Activated naive CD4-positive, alpha-beta T cell treated with anti-CD3 and anti-CD28 coated beads for 36 hours (primary cell): ENCODE measurements at regions not wholly inside any gene's neighbourhood (a gene's known extent, or its start where the extent isn't known, plus 50 kb on each side); places are given as distances from the start of the nearest gene placed in this dataset.
"Not testable (repeated sequence)": the region's sequence is repeated elsewhere in the genome, so short reads cannot be mapped to it uniquely, and the experiment has no call there.

Source experiments
- CTCF ChIA-PET: fragments of 350-600 bp; sonication (Branson Sonifier 250); formaldehyde crosslinking; loops from one replicate; lab custom pipeline; 2021; ENCODE audit warnings: antibody characterized with exemption; lab: Charles Lee
- DNase-seq: peaks from one replicate; pipeline ENCODE4 v3.0.0-alpha.2; 2020
- H3K27ac Mint-ChIP-seq: one replicate; pipeline ENCODE4 v1.8.0; 2021; ENCODE audit warnings: mild to moderate bottlenecking, mixed read lengths
- H3K27me3 Mint-ChIP-seq: one replicate; pipeline ENCODE4 v1.8.0; 2021; ENCODE audit warnings: low read depth, mixed read lengths
- H3K36me3 Mint-ChIP-seq: one replicate; pipeline ENCODE4 v1.8.0; 2021; ENCODE audit warnings: low read depth, mixed read lengths
- H3K4me1 Mint-ChIP-seq: one replicate; pipeline ENCODE4 v1.8.0; 2021; ENCODE audit warnings: low read depth, mixed read lengths
- H3K4me3 Mint-ChIP-seq: one replicate; pipeline ENCODE4 v1.8.0; 2021; ENCODE audit warnings: mild to moderate bottlenecking, moderate library complexity, mixed read lengths
- H3K9me3 Mint-ChIP-seq: one replicate; pipeline ENCODE4 v1.8.0; 2021; ENCODE audit warnings: mixed read lengths
- intact Hi-C: fragments of 100-400 bp; cut with micrococcal nuclease; formaldehyde crosslinking; loops from one replicate; pipeline ENCODE4 v1.15.1; 2023

DNA sequence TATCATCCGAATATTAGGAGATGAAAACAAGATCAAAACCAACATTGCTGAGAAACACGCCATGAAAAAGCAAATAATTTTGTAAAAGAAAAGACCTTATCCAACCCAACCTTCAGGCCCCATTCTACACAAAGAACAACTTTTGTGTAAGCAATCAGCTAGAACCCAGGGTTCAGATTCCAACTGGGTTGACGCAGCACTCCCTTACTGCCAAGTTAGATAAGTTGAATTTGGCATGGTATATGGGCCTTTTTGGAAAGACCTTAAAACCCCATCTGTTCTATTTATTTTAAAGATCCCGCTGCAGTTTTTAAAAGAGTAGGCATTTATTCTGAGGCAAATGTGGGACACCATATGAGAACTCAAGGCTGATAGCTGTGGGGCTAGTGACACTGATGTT lies 2033.8 kb upstream of the WWC1 start:
- intact Hi-C loops: no loop called here
- peaks cover 19% of the 10 kb centered on the region for H3K9me3 Mint-ChIP-seq

DNA sequence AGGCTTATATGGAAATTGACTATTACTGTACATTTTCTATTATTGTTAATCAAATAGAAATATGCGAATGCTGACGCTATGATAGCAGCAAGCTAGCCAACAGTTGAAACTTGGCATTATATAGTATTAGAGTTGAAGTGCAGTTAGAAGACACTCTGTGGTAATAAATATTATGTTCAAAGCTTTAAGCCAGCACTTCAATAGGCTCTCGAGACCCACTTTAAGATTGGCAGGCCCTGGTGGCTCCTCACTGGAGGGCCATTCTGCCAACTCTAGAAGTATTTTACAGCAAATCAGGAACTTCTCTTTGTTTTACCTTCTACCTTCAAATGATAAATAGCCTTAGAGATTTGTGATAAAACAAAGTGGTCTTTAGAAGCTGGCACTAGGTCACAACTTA lies 2029.0 kb upstream of the WWC1 start:
- Mint-ChIP-seq H3K36me3 (no peaks in the 10 kb centered on the region), H3K9me3 (peaks cover 10% of the 10 kb centered on the region), H3K27ac (no peak overlapping the region), H3K4me1 (no peaks in the 10 kb centered on the region), H3K27me3 (no peaks in the 10 kb centered on the region), H3K4me3 (no peak overlapping the region)
- DNase-seq: no peak
- intact Hi-C loops: no loop called here
- CTCF ChIA-PET: no interaction called here

More for the DNA sequence above, 2033.8 kb upstream of the WWC1 start:
- Mint-ChIP-seq H3K4me3 (no peak overlapping the region), H3K36me3 (no peaks in the 10 kb centered on the region), H3K27ac (no peak overlapping the region), H3K4me1 (no peaks in the 10 kb centered on the region), H3K27me3 (no peaks in the 10 kb centered on the region)
- DNase-seq: no peak
- CTCF ChIA-PET: no interaction called here

DNA sequence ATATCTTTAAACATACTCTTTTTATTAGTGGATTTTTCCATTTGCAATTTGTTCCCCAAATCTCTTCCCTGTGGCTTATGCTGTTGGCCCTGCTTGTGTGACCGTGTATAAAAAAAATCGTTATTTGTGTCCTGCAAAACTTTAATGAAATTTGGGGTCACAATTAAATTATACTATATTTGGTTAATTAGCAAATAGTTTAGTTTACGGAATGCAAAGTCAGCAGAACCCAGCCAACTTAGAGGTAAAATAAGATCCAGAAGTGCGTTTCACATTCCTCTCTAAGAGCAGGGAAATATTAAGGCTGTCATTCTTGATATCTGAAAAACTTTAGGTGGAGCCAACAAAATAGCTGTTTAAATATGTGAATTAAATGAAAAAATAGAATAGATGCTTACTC lies 2023.5 kb upstream of the WWC1 start:
- Mint-ChIP-seq H3K9me3 (peaks cover 4% of the 10 kb centered on the region), H3K36me3 (no peaks in the 10 kb centered on the region), H3K27ac (no peak overlapping the region), H3K27me3 (no peaks in the 10 kb centered on the region), H3K4me3 (no peak overlapping the region), H3K4me1 (no peaks in the 10 kb centered on the region)
- CTCF ChIA-PET: interaction anchor here (0.6 kb wide), 1 partner anchor 192 kb away, joined by 4 read pairs; no protein-coding TSS in a partner anchor
- intact Hi-C loops: no loop called here
- no peak for DNase-seq

DNA sequence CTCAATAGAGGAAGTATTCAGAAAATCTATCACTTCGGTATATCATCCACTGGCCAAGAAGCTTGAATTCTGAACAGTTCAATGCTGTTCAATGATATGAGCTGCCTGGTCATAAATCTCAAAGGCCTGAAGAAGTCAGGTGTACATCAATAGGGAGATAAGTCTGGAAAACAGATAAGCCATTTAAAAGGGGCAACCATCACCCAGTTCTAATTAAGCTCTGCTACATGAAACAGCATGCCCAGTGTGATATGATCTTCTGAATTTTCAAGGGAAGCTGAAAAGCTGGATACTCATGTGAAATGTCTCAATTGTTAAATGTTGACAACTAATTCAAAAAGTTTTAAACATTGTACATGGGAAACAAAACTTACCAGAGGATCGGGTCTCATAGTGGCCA lies 2020.7 kb upstream of the WWC1 start:
- Mint-ChIP-seq H3K9me3 (peaks cover 5% of the 10 kb centered on the region), H3K27ac (no peak overlapping the region), H3K36me3 (no peaks in the 10 kb centered on the region), H3K4me1 (no peaks in the 10 kb centered on the region), H3K27me3 (no peaks in the 10 kb centered on the region), H3K4me3 (no peak overlapping the region)
- no peak for DNase-seq
- CTCF ChIA-PET: no interaction called here
- intact Hi-C loops: no loop called here

DNA sequence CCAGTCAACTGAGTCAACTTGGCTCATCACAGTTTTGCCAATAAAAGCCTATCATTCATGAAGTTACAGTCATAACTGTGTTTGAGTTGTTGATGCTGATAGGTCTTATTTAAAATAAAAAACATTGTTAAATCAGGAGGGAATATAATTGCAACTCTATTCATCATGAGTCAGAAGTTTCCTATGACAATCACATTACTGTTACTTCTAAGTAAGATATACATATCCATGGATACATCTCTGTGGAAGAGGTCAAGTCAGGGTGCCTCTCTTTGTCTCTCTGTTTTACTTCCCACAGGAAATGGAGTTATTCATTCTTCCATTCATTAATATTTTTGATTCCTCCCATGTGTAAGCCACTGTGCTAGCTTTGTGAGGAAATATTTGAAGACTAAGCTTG lies 2015.4 kb upstream of the WWC1 start:
- Mint-ChIP-seq H3K27me3 (no peaks in the 10 kb centered on the region), H3K4me3 (no peak overlapping the region), H3K9me3 (peaks cover 6% of the 10 kb centered on the region), H3K27ac (no peak overlapping the region), H3K36me3 (no peaks in the 10 kb centered on the region), H3K4me1 (no peaks in the 10 kb centered on the region)
- CTCF ChIA-PET: no interaction called here
- DNase-seq: no peak
- intact Hi-C loops: no loop called here

DNA sequence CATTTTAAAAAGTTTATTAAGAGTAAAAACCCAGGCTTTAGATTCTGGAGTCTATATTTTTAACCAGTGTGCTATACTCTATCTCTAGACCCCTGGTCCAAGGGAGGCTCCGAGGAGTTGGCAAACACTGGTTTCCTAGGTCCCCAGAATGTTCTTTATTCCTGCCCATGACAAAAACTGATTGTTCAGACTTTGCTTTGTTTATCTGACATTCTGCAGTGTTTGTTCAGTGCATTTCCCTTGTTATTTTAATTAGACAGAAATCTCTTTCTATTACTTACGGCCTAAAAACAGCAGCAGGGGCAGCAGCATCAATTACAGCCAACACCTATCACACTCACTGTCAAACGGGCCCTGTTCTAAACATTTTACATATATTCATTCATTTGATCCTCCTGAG lies 2011.6 kb upstream of the WWC1 start:
- intact Hi-C loops: no loop called here
- no peak for DNase-seq
- peaks cover 7% of the 10 kb centered on the region for H3K9me3 Mint-ChIP-seq
- H3K4me1 Mint-ChIP-seq: no peaks in the 10 kb centered on the region
- H3K4me3 Mint-ChIP-seq: no peak overlapping the region
- CTCF ChIA-PET: no interaction called here
- H3K27ac Mint-ChIP-seq: no peak overlapping the region
- no peaks in the 10 kb centered on the region for H3K27me3 Mint-ChIP-seq
- no peaks in the 10 kb centered on the region for H3K36me3 Mint-ChIP-seq

DNA sequence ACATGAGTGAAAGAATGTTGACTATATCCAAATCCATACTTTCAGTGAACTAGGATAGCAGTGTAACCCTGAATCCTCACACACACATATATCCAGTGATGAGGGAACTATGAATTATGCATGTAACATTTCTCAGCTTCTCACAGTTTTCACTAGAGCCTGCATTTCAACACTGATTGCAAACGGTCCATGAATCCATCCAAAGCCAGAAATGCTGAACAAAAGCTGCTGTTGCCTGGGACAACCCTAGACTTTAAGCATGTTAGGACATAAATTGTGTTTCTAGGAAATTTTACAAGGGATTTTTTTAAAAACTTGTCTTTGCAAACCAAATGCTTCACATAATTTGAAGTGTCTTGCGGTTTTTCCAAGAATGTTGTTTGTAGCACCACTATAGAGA lies 2010.0 kb upstream of the WWC1 start:
- H3K27me3 Mint-ChIP-seq: no peaks in the 10 kb centered on the region
- CTCF ChIA-PET: no interaction called here
- no peak for DNase-seq
- peaks cover 7% of the 10 kb centered on the region for H3K9me3 Mint-ChIP-seq
- intact Hi-C loops: no loop called here
- H3K4me3 Mint-ChIP-seq: no peak overlapping the region
- H3K36me3 Mint-ChIP-seq: no peaks in the 10 kb centered on the region
- H3K4me1 Mint-ChIP-seq: no peaks in the 10 kb centered on the region
- H3K27ac Mint-ChIP-seq: no peak overlapping the region

DNA sequence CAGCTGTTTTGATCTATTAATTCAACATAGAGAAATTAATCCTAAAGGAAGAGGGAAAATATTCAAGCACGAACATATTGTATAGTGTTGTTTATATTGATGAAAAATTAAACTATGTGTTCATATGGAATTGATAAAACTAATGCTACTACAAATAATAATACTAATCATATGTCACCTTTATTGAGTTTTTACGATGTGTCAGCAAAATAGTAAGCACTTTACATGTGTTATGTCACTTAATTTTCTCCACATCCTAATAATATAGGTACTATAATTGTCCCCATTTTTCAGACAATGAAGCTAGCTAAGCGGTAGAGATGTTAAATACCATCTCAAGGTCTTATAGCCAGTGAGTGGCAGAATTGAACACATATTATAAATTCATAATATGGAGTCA lies 2008.5 kb upstream of the WWC1 start:
- Mint-ChIP-seq H3K9me3 (peaks cover 7% of the 10 kb centered on the region), H3K27me3 (no peaks in the 10 kb centered on the region), H3K27ac (no peak overlapping the region), H3K4me1 (no peaks in the 10 kb centered on the region), H3K4me3 (no peak overlapping the region), H3K36me3 (no peaks in the 10 kb centered on the region)
- intact Hi-C loops: no loop called here
- no peak for DNase-seq
- CTCF ChIA-PET: no interaction called here

DNA sequence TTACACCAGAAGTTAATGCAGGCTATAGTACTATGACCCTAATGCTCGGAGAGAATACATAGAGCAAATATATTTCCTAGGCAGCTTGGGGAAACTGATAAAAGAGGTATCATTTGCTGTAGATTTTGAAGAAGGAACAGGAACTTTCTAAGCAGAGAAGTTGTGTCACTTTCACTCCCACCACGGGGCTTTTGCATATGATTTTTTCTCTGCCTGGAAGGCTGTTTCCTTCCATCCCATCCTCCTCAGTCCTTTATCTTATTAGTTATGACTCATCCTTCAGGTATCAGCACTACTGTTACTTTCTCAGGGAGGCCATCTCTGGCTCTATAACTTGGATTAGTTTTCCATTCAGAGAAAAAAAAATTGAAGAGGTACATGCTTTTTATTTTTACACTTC lies 2006.1 kb upstream of the WWC1 start:
- CTCF ChIA-PET: no interaction called here

DNA sequence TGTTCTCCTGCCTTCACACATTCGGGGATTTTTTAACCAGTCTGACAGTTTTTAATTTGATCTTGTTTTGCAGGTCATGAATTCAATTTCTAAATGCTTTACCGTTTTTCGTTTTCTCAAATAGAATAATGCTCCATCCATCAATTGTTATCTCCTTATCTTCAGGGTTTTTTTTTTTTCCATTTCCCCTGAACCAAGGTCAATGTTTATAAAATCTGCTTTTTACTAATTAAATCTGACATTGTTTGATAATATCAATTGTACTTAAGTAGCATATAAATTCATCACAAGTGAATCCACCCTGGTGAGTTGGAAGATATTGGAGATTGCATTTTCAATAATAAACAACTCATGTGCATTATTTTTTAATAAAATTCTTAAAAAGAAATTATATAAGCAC lies 2004.6 kb upstream of the WWC1 start:
- no peak overlapping the region for H3K4me3 Mint-ChIP-seq
- CTCF ChIA-PET: no interaction called here
- peaks cover 5% of the 10 kb centered on the region for H3K9me3 Mint-ChIP-seq
- no peak for DNase-seq
- no peak overlapping the region for H3K27ac Mint-ChIP-seq
- no peaks in the 10 kb centered on the region for H3K36me3 Mint-ChIP-seq
- no peaks in the 10 kb centered on the region for H3K27me3 Mint-ChIP-seq
- intact Hi-C loops: no loop called here
- no peaks in the 10 kb centered on the region for H3K4me1 Mint-ChIP-seq

More for the DNA sequence above, 2006.1 kb upstream of the WWC1 start:
- Mint-ChIP-seq H3K27ac (no peak overlapping the region), H3K9me3 (peaks cover 8% of the 10 kb centered on the region), H3K4me3 (no peak overlapping the region), H3K36me3 (no peaks in the 10 kb centered on the region), H3K27me3 (no peaks in the 10 kb centered on the region), H3K4me1 (no peaks in the 10 kb centered on the region)
- no peak for DNase-seq
- intact Hi-C loops: no loop called here

DNA sequence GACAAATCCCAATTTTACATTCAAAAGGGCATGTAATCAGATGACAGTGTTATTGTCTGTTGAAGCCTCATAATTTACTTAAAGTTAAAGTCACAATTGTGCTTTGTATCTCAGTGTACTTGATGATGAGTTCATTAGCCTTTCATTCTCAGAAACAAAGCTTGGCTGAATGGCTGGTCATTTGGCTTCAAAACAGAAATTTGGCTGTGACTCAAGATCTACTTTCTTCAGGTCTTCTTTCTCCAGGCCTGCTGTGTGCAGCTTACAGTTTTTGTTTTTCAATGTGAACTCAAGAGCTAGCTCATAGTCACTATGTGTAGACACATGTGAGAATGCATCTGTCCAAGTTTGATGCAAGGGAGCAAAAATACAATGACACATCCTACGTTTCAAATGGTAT lies 2003.6 kb upstream of the WWC1 start:
- Mint-ChIP-seq H3K27me3 (no peaks in the 10 kb centered on the region), H3K36me3 (no peaks in the 10 kb centered on the region), H3K4me1 (no peaks in the 10 kb centered on the region), H3K4me3 (no peak overlapping the region), H3K27ac (no peak overlapping the region), H3K9me3 (peaks cover 3% of the 10 kb centered on the region)
- CTCF ChIA-PET: no interaction called here
- intact Hi-C loops: no loop called here
- DNase-seq: no peak

DNA sequence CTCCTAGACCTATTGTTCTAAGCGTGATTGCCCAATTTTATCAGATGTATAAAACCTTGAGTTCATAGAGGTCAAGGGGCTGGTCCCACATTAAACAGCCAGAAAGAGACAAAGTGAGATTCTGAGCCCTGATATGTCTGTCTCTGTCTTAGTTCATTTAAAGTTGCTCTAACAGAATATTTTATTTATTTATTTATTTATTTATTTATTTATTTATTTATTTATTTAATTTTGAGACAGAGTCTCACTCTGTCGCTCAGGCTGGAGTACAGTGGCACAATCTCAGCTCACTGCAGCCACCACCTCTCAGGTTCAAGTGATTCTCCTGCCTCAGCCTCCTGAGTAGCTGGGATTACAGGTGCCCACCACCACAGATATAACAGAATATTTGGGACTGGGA lies 1999.6 kb upstream of the WWC1 start:
- H3K36me3 Mint-ChIP-seq, H3K9me3 Mint-ChIP-seq, DNase-seq, CTCF ChIA-PET, H3K4me1 Mint-ChIP-seq, H3K27ac Mint-ChIP-seq, intact Hi-C loops, H3K27me3 Mint-ChIP-seq, H3K4me3 Mint-ChIP-seq: not testable (repeated sequence)

DNA sequence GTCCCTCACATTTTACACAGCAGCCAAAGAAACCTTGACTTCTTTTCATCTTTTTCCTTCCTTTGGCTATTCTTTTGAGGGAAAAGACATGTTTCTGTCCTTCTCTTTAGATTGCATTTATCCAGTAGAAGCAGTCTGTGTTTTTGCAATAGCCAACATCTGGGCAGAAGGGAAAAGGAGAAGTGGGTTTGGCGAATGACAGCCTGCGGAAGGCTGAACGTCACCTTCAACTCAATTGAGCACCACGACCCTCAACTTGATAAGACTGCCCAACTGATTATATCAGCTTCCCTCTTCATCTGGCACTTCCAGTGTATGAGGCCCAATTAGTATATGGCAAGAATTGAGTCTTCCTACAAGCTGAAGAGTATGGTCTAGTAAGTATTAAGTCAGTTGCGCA lies 1997.6 kb upstream of the WWC1 start:
- peaks cover 6% of the 10 kb centered on the region for H3K9me3 Mint-ChIP-seq
- DNase-seq: no peak
- H3K27me3 Mint-ChIP-seq: no peaks in the 10 kb centered on the region
- CTCF ChIA-PET: no interaction called here
- no peak overlapping the region for H3K4me3 Mint-ChIP-seq
- no peaks in the 10 kb centered on the region for H3K4me1 Mint-ChIP-seq
- intact Hi-C loops: no loop called here
- no peaks in the 10 kb centered on the region for H3K36me3 Mint-ChIP-seq
- no peak overlapping the region for H3K27ac Mint-ChIP-seq

DNA sequence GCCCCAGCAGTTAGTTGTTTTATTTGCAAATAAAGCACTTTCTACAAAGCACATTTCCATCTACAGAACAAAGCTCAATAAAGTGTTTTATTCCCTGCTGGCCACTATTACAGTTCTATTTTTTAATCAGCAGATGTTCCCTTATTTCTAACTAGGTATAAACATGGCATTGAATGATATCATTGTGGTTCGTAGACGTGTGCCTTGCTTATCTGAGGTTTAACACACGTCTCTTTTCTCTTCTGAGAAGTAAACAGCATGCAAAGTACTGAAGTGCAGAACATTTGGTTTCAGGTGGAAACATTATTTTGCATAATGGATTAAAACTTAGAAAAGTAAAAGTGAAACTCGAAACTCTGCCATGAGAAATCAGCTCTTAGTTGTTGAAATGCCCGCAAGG lies 1989.3 kb upstream of the WWC1 start:
- H3K9me3 Mint-ChIP-seq: peaks cover 13% of the 10 kb centered on the region
- intact Hi-C loops: no loop called here
- H3K27ac Mint-ChIP-seq: no peak overlapping the region

More for the DNA sequence above, 1989.3 kb upstream of the WWC1 start:
- no peaks in the 10 kb centered on the region for H3K4me1 Mint-ChIP-seq
- DNase-seq: no peak
- H3K4me3 Mint-ChIP-seq: no peak overlapping the region
- CTCF ChIA-PET: no interaction called here
- H3K27me3 Mint-ChIP-seq: no peaks in the 10 kb centered on the region
- no peaks in the 10 kb centered on the region for H3K36me3 Mint-ChIP-seq
